ENCODE measurements at regions not wholly inside any gene's neighbourhood (a gene's known extent, or its start where the extent isn't known, plus 50 kb on each side); places are given as distances from the start of the nearest gene placed in this dataset.
A peak's percentile ranks its signal among the peaks of the same experiment; 100 is the strongest.

DNA sequence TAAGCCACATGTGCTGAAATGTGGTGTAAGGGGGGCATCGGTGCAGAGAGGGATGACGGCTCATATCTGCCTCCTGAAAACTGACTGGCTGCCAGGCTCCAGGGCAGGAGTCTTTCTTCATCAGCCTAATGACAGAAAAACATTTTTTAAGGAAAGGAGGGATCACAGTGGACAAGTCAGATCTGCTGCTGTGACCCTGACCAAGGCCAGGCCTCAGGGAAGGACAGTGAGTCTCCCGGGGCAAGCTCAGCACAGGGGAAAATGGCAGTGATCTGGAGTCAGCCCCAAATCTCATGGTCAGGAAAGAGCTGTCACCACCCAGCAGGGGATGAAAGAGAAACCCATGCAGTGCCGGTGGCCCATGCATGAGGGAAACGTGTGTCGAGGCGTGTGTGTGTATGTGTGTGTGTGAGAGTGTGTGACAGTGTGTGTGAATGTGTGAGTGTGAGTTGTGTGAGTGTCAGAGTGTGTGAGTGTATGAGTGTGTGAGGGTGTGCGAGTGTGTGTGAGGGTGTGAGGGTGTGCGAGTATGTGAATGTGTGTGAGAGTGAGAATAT lies 134.5 kb downstream of the INHBB start:
- no peak for DNase-seq
- Histone ChIP-seq H3K27ac (ENCODE audit: low read depth in 1 of 2, low read length in 2 of 2) (no peak overlapping the region), H3K4me3 (ENCODE audit: low read length) (no peak overlapping the region), H3K27me3 (ENCODE audit: control insufficient read depth in 1 of 2, insufficient read depth in 2 of 2, low read length in 2 of 2) (no peaks in the 10 kb centered on the region), H3K9me3 (ENCODE audit: control insufficient read depth in 1 of 2, insufficient read depth in 1 of 2, low read length in 2 of 2) (no peaks in the 10 kb centered on the region), H3K36me3 (ENCODE audit: insufficient read depth, low read length) (no peaks in the 10 kb centered on the region), H3K4me1 (ENCODE audit: insufficient read depth, low read length) (no peaks in the 10 kb centered on the region)
- TF ChIP-seq, protein P1, sequence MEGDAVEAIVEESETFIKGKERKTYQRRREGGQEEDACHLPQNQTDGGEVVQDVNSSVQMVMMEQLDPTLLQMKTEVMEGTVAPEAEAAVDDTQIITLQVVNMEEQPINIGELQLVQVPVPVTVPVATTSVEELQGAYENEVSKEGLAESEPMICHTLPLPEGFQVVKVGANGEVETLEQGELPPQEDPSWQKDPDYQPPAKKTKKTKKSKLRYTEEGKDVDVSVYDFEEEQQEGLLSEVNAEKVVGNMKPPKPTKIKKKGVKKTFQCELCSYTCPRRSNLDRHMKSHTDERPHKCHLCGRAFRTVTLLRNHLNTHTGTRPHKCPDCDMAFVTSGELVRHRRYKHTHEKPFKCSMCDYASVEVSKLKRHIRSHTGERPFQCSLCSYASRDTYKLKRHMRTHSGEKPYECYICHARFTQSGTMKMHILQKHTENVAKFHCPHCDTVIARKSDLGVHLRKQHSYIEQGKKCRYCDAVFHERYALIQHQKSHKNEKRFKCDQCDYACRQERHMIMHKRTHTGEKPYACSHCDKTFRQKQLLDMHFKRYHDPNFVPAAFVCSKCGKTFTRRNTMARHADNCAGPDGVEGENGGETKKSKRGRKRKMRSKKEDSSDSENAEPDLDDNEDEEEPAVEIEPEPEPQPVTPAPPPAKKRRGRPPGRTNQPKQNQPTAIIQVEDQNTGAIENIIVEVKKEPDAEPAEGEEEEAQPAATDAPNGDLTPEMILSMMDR (IDR thresholded peaks at IDR 0.05): no peak
- Mint-ChIP-seq H3K4me3 (no peak overlapping the region), H3K36me3 (ENCODE audit: low read depth) (no peaks in the 10 kb centered on the region), H3K27ac (no peak overlapping the region), H3K4me1 (ENCODE audit: low read depth) (no peaks in the 10 kb centered on the region), H3K27me3 (no peaks in the 10 kb centered on the region), H3K9me3 (no peaks in the 10 kb centered on the region)
- POLR2A ChIA-PET: no interaction called here
- intact Hi-C loops (cut with DNase I, micrococcal nuclease): no loop called here
- ATAC-seq (ENCODE audit: poor library complexity): no peak
- CTCF ChIA-PET: no interaction called here

DNA sequence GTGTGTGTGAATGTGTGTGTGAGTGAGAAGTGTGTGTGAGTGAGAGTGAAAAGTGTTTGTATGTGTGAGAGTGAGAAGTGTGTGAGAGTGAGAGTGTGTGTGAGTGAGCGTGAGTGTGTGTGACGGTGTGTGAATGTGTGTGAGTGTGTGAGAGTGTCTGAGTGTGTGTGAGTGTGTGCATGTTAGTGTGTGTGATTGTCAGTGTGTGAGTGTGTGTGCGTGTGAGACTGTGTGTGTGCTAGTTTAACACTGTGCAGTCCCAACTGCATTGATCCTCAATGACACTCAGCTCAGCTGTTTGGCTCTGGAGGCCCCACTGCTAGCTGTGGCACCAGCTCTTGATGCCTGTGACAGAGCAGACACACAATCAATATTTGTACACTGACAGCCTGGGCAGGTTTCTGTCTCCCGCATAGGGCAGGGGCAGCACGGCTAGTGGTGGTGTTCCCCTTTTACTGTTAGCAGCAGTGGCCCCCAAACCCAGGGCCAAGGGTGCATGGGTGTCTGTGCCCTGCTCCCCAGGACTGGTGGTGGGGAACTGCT lies 135.0 kb downstream of the INHBB start:
- H3K36me3 Mint-ChIP-seq (ENCODE audit: low read depth): no peaks in the 10 kb centered on the region
- intact Hi-C loops (cut with DNase I, micrococcal nuclease): no loop called here

DNA sequence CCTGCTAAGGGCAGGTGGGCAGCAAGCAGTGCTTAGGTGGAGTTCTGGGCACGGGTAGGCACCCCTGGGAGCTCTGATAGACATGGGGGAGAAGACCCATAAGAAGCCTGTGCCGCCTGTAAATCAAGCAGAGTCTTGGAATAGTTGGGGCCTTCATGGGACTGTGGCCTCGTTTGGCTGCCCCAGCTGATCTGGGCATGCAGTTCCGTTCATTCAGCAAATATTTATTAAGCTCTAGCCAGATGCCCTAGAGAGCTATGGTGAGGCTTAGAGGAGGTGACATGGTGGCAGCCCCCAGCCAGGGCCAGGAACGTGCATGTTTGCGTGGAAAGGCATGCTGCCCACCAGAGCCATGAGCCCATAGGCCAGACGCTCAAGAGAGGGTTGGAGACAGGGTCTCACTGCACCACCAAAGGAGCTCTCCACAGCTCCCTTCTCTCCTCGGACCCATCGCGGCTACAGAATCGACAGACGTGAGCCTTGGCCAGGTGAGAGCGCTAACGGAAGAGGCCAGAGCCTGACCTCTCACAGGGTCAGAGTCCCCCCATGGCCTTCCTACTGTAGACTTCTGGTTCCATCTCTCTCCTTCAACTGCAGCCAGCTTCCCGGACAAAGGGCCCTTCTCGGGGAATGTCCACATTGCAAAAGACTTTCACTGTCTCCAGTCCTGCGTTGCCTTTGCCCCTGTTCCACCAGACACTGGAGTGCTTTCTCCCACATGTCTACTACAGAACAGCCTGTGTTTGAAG lies 135.7 kb downstream of the INHBB start:
- H3K4me1 ChIP-seq (ENCODE audit: insufficient read depth, low read length): no peaks in the 10 kb centered on the region
- Mint-ChIP-seq H3K36me3 (ENCODE audit: low read depth) (no peaks in the 10 kb centered on the region), H3K27me3 (no peaks in the 10 kb centered on the region), H3K27ac (no peak overlapping the region), H3K4me1 (ENCODE audit: low read depth) (no peaks in the 10 kb centered on the region), H3K9me3 (no peaks in the 10 kb centered on the region), H3K4me3 (no peak overlapping the region)
- no peak overlapping the region for H3K27ac ChIP-seq (ENCODE audit: low read depth in 1 of 2, low read length in 2 of 2)
- DNase-seq (no peak), ATAC-seq (ENCODE audit: poor library complexity) (no peak)
- intact Hi-C loops (cut with DNase I, micrococcal nuclease): no loop called here
- POLR2A ChIA-PET: no interaction called here
- no peaks in the 10 kb centered on the region for H3K36me3 ChIP-seq (ENCODE audit: insufficient read depth, low read length)
- TF ChIP-seq, protein P1 (IDR thresholded peaks at IDR 0.05): no peak
- no peaks in the 10 kb centered on the region for H3K9me3 ChIP-seq (ENCODE audit: control insufficient read depth in 1 of 2, insufficient read depth in 1 of 2, low read length in 2 of 2)
- H3K27me3 ChIP-seq (ENCODE audit: control insufficient read depth in 1 of 2, insufficient read depth in 2 of 2, low read length in 2 of 2): no peaks in the 10 kb centered on the region
- no peak overlapping the region for H3K4me3 ChIP-seq (ENCODE audit: low read length)
- CTCF ChIA-PET: no interaction called here

More for the DNA sequence above, 135.0 kb downstream of the INHBB start:
- Mint-ChIP-seq H3K27me3 (no peaks in the 10 kb centered on the region), H3K27ac (no peak overlapping the region), H3K9me3 (no peaks in the 10 kb centered on the region), H3K4me1 (ENCODE audit: low read depth) (no peaks in the 10 kb centered on the region), H3K4me3 (no peak overlapping the region)
- TF ChIP-seq, protein P1 (IDR thresholded peaks at IDR 0.05): no peak
- ChIA-PET POLR2A (no interaction called here), CTCF (no interaction called here)
- no peaks in the 10 kb centered on the region for H3K4me1 ChIP-seq (ENCODE audit: insufficient read depth, low read length)
- H3K4me3 ChIP-seq (ENCODE audit: low read length): no peak overlapping the region
- no peaks in the 10 kb centered on the region for H3K36me3 ChIP-seq (ENCODE audit: insufficient read depth, low read length)
- no peaks in the 10 kb centered on the region for H3K9me3 ChIP-seq (ENCODE audit: control insufficient read depth in 1 of 2, insufficient read depth in 1 of 2, low read length in 2 of 2)
- H3K27me3 ChIP-seq (ENCODE audit: control insufficient read depth in 1 of 2, insufficient read depth in 2 of 2, low read length in 2 of 2): no peaks in the 10 kb centered on the region
- no peak for ATAC-seq (ENCODE audit: poor library complexity)
- DNase-seq: peak in 1 of 14 experiments; percentile 15
- H3K27ac ChIP-seq (ENCODE audit: low read depth in 1 of 2, low read length in 2 of 2): no peak overlapping the region
